ENCODE measurements at regions not wholly inside any gene's neighbourhood (a gene's known extent, or its start where the extent isn't known, plus 50 kb on each side); places are given as distances from the start of the nearest gene placed in this dataset.
"Not testable (repeated sequence)": the region's sequence is repeated elsewhere in the genome, so short reads cannot be mapped to it uniquely, and the experiment has no call there.

DNA sequence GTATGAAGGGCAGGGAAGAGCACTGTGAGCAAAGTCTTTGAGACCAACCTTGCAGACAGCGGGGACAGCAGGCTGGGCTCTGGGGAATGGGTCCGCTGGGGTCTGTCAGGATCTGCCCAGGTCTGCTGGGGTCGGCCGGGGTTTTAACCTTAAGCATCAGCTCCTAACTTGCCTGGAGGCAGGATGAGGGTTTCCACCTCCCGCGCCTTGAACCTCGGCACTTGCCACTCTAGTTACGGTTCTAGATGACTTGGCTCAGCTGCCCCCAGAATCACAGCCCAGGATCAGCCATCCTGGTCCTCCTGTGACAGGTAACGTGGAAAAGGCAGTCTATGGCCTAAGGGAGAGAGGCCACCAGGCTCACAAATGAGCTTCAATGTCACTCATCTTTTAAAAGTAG is 50.4 kb upstream of the CACUL1 start:
- DNase-seq (ENCODE audit: low read depth) = no peak

DNA sequence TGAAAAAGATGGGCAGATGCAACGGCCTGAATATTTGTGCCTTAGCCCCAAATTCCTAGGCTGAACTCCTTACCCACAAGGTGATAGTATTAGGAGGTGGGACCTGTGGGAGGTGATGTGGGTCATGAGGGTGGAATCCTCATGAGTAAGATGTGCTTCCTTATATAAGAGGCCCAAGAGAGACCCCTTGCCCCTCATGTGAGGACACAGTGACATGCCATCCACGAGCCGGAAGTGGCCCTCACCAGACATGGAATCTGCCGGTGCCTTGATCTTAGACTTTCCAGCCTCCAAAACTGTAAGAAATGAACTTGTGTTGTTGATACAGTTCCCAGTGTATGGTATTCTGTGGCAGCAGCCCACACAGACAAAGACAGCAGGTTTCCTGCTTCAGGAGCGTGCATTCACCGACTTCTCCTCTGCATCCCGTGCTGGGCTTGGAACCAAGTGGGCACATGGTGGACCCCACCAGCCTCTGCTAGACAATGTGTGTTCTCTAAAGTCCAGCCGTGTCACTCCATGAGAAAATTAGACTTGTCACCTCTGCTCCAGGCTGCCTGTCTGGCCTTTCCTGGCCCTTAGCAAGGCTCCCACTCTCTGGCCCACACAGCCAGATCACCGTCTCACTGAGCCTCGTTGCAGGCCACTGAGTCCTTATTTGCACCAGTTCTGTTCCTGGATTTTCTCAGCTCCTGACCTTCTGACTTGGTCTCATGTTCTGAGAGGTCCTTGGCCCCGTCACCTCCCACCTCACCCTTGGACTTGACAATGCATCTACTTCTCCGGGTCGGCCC is 52.9 kb upstream of the CACUL1 start:
- DNase-seq (ENCODE audit: low read depth) = no peak

DNA sequence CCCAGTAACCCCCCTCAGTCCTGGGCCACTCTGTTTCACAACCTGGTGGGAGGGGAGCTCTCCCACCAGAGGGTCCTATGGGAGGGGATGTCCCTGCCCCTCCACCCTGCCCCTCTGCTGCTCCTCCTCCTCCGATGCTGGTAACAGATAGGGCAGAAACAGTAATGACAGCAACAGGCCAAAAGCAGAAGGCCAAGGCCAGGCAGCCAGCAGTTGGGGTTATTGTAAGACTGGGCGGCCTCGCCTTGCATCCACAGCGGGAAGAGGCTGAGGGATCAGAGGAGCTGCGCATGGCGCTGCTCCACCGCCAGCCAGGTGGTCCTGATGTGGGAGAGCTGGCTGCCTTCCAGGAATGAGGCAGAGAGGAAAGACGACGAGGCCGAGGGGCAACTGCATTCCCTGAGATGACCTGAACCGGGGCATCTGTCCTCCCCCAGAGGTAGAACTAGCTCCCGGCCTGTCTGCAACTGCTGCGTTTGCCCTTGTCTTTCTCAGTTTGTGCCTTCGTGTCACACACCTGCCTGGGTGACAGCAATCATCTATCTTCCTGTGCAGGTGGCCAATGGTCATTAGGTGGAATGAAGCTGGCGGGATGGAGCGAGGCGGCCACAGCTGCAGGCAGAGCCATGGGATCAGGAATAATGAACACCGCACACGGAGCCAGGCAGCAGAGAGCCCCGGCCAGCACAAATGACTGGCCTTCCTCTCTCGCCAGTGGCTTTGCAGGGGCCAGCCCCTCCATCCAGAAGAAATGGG is 54.0 kb upstream of the CACUL1 start:
- no peak for DNase-seq (ENCODE audit: low read depth)

DNA sequence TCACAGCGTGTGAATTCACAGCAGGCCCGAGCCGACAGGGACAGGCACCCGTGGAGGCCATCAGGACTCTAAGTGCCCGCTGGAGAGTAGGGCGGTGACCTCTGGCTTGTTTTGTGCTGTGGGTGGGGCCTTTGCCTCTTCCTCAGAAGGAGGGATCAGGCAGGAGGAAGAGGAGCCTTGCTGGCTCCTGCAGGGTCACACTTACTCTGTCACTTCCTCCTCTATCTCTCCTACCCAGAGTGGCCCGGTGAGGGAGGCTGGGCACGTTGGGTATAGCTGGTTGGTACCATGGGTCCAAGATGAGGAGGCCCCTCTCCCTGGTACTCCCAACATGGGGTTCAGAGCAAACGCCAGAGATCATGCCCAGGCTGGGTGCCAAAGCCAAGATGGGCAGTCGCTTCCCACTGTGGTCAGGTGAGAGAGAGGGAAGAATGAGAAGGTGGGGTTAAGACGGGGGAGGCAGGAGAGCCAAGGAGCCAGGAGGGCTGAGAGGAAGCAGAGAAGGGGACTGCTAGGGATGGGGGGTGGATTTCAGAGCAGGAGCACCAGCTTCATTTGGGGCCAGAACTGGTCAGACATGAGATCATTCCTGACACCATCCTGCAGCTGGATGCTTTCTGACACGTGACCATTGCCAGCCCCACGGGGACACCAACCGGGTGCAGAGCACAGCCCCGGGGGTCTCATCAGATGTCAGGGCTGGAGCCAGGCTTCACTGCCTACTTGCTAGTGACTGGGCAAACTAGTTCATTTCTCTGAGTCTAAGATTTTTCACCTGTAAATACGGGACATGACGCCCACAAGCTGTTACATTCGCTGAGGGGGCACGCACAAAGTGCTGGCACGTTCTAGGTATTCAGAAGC is 54.8 kb upstream of the CACUL1 start:
- no peak for DNase-seq (ENCODE audit: low read depth)

DNA sequence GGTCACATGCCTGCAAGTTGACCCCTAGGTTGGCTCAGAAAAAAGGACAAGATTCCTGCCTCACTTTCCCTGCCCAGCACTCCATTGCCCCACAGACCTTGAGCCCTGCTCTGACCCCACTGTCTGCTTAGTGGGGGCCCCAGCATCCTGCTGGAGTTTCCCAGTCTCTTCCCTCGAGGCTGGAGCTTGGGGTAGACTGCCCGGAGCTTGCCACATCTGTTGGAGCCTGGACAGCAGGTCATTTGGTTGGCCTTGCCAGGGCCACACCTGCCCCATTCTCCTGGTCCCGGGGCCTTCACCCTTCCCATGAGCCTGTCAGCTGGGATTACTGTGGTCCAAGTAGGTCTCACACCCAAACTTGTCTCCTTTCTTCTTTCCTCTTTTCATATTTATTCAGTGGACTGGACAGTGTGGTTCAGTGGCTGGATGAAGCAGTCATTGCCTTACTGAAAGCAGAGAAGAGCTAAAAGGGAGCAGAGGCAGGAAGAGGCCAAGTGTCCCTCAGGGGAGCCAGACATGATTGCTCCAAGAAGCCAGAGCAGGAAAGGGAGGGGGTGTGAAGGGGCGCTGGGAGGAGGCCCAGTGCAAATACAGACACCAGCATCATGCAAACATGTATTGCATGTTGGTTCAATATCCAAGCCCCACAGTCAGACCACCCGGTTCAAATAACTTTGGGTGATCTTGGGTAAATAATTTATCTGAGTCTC is 56.2 kb upstream of the CACUL1 start:
- no peak for DNase-seq (ENCODE audit: low read depth)

DNA sequence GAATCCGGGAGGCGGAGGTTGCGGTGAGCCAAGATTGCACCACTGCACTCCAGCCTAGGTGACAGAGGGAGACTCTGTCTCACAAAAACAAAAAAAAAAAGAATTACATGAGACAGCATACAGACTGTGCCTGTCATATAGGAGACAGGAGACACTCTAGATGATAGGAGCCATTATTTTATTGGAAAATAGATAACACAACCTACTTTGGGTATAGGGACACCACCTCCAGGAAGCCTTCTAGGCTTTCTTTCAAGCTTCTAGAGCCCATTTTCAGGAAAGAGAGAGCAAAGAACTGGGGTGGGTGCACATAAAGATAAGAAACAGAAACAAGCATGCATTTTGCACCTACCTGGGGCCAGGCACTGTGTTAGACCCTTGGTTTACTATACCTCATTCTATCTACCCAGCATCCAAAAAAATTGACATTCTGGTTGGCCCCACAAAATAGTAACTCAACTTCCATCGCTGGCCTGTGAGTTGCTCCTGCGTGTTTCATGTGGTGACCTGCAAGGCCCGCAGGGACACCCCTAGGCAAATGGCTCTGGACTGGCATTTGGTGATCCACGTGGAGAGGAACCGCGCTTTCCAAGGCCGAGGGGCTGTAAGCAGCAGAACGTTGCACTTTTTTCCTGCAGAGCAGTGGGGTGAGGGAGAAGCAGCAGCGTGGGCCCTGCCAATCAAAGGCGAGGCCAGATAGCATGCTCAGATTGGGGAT is 57.1 kb upstream of the CACUL1 start:
- DNase-seq (ENCODE audit: low read depth) = no peak

DNA sequence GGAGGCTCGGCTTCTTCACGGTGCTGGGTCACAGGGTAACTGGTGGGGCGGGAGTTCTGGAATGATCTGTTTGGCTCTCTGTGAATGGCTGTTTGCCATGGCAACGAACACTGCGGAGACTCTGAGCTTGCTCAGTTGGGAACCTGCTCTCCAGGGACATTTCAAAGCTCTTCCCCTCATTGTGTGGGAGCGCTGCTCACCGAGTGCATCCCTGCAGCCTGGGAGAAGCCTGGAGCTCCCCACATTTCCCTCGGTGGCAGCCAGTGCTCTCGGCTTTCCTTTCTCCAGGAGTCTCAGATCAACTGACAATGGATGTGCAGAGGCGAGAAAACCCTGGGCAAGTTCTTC is 57.6 kb upstream of the CACUL1 start:
- DNase-seq (ENCODE audit: low read depth) = no peak

DNA sequence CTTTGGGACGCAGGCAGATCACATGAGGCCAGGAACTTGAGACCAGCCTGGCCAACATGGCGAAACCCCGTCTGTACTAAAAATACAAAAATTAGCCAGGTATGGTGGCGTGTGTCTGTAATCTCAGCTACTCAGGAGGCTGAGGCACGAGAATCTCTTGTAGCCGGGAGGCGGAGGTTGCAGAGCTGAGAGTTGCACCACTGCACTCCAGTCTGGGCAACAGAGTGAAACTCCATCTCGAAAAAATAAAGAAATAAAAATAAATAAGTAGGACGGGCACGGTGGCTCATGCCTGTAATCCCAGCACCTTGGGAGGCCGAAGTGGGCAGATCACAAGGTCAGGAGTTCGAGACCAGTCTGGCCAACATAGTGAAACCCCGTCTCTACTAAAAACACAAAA is 58.2 kb upstream of the CACUL1 start:
- not testable (repeated sequence) for DNase-seq (ENCODE audit: low read depth)

DNA sequence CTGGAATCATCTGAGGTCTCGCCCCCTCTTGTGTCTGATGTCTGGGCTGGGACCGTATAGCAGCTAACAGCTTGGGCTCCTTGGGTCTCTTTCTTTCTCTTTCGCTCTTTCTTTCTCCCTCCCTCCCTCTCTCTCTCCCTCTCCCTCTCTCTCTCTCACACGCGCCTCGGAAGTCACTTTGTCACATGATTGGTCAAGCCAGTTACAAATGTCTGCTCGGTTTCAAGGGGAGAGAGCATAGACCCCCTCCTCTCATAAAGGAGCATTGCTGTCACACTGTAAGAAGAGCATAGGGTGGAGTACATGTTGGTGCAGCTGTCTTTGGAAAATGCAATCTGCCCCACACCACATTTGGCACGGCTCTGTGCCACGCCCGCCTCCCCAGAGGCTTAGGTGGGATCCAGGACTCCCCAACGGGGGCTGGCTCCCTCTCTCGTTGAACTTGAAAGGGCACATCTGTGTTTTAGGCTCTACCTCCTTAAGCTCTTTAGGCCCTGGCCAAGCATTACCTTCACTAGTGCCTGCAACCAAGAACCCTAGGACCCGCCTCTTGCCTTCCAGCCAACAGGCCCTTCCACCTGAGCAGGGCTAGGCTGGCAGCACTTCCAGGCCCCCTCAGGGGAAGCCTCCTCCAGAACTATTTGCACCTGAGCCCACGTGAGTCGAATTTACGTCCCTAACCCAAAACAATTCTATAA is 61.9 kb upstream of the CACUL1 start:
- DNase-seq (ENCODE audit: low read depth) = no peak

DNA sequence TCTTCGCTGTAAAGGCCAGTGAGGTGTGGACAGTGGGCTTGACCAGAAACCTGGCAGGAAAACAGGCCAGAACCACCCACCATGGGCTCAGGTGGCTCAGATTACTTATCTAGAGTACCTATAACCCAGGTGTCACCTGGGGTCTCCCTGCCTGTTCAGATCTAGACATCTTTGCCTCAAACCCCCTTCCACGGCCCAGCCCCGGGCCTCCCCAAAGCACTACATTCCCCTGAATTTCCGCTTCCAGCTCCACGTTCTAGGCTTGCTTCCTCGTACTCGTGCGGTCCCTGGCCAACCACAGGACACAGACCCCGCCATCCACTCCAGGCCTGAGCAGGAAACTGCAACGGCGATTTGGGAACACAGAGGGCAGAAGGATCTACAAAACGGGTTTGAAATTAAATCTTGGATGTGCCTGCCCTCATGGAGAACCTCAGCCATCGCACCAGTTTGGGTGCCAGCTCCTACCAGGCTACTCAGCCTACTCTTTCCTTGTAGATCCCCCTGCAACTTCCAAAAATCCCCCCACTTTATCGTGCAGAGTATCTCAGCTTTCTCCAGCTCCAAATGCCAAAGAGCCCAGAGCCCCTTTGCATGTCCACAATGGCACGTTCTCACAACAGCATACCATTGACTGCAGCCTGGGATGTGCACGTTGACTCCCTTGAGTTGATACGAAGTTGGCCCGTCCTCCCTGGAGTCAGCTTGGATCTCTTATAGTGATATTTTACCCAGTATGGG is 62.7 kb upstream of the CACUL1 start:
- no peak for DNase-seq (ENCODE audit: low read depth)

DNA sequence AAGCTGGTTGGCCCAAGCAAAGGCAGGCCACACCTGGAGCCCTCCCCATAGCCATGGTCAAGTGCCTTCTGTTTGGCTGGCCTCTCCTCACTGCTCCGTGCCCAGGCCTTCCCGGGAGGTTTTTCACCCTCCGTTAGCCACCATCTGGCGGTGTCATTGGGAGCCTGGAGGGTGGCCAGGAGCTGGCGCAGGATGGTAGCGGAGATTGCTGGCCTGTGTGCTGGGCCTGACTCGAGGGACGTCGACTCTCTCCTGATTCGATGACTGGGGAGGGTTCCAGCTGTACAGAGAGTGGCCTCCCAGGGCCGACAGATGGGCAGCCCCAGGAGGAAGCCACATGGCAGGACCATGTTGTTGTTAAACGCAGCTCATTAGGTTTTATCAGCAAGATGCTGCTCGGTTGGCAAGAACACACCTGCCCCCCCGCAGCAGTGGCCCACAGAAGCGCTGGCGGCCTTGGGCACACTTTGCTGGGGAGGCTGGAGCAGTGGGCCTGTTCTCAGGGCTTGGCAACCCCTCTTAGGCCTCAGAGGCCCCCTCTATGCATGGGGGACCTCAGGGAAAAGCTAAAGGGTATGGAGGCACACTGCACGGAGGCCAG is 64.0 kb upstream of the CACUL1 start:
- no peak for DNase-seq (ENCODE audit: low read depth)

DNA sequence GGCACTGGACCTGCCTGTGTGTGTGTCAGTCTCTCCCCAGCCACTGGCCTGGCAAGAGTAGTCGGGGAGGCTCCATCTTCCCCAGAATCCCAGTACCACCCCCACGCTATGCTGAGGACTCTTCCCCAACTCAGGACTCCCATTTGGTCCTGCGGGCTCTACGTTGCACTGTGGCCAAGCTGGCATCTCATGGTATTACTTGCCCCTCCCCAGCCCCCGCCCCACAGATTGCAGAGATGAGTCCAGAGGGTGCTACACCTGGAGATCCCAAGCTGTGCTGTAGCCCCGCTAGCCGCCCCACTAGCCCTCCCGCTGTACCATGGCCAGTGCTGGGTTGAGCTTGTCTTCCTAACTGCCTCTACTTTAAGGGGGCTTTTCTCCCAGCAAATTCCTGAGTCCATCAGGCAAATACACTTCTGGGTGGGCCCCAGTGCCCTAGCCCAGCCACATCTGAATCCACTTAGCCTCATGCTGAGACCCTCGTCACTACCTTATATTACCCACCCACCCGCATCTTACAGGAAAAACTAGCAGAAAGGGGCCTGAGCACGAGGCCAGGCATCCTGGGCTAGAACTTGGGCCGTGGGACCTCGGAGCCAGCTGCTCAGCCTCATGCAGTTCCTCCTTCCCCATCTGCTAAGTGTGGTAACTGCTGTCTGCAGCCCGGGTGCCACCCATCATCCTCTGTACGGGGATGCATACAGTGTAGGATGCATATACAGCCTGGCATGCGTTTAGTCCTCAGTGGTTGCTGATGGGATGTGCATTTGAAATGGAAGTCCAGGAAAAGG is 65.8 kb upstream of the CACUL1 start:
- DNase-seq (ENCODE audit: low read depth) = no peak

DNA sequence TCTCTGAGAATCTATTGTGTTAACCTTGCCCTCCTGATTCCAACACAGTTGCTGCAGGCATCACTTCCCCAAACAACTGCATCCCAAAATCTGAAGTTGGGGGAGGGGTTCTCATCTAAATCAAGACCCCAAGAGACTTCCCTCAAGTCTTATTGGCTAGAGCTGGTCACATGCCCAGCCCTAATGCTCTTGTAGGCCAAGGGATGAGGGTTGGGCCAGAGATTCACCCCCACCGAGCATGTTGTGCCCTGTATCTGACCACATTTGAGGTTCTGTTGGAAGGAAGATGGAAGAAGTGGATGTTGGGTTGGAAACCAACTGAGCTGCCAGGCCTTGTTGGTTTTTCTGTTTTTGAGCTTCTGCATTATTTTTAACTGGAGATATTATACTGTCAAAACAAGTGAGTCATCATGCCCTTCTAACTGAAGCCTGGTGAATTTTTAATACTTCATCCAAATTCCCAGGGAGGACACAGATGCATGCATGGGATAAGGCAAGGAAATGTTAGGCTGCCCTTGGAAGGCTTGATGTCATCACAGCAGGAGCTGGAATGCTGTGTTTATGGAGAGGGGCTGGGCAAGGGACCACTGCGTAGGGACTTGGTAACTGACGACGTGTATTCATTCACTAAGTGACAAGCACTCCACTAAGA is 68.6 kb upstream of the CACUL1 start:
- no peak for DNase-seq (ENCODE audit: low read depth)

DNA sequence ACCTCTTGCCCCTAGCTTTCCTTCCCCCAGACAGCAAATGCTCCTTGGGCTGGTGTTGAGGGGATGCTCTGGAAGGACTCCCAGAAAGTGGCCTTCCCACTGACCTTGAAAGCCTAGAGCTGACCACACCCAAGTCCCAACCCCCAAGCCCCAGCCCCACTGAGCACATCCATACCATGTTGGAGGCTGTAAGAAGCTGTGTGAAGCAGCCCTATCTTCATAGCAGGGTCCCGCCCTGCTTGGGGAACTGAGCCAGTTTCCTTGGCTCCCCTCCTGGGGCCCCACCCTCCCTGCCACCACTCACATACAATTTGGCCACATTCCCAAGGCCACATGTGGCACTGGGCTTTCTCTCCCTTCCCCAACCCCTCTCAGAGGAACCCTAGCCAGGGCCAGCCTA is 72.3 kb upstream of the CACUL1 start:
- DNase-seq (ENCODE audit: low read depth) = no peak

DNA sequence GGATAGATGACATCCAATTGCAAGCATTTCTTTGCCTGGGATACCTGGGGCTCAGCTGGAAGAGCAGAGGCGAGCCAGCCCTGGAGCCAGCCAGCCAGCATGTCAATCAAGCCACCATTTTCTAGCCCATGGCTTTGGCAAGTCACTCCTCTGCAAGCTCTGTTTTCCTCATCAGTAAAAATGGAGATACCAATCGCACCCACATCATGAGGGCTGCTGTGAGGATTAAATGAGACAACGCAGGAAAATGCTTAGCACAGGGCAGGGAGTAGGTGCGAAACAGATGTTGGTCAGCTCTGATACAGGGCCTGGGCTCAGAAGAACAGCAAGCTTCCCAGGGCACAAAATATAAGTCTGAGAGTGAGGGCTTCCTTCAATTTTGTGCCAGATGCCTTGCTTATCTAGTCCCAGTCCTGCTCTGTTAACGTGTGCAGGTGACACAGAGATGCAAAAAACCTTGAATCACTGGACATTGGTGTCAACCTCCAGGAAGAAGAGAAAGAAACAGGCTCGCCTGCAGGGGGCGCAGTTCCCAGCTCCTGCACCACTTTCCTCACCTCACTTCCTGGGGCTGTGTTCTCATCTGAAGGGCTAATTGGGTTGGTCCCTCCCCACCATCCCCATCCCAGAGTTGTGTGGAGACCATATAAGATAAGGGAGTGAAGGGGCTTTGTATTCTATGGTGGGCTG is 72.8 kb upstream of the CACUL1 start:
- DNase-seq (ENCODE audit: low read depth) = no peak

DNA sequence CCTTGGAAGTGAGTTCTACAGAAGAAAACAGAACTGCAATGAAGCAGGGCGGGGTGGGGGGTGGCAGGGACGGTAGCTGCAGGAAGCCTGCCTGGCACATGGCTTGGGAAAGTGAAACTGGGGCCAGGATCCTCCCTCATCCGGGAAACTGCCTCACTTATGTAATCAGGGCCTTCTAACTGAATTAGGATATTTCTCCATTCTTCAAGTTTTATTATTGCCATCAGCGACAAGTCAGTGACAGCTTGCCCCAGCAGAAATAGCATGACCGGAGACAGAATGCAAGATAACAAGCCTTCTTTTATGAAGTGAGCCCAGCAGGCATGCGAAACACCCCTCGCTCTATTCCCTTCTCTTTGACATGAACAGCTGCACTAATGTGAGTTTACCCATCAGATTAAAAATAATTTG is 77.5 kb upstream of the CACUL1 start:
- no peak for DNase-seq (ENCODE audit: low read depth)

DNA sequence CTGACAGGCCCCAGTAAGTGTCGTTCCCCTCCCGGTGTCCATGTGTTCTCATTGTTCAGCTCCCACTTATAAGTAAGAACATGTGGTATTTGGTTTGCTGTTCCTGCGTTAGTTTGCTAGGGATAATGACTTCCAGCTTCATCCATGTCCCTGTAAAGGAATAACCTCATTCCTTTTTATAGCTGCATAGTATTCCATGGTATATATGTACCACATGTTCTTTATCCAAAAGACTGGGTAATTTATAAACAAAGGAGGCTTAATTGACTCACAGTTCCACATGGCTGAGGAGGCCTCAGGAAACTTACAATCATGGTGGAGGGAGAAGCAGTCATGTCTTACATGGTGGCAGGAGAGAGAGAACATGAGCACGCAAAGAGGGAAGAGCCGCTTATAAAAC is 79.6 kb upstream of the CACUL1 start:
- not testable (repeated sequence) for DNase-seq (ENCODE audit: low read depth)
